ENCODE measurements at regions not wholly inside any gene's neighbourhood (a gene's known extent, or its start where the extent isn't known, plus 50 kb on each side); places are given as distances from the start of the nearest gene placed in this dataset.
"Not testable (repeated sequence)": the region's sequence is repeated elsewhere in the genome, so short reads cannot be mapped to it uniquely, and the experiment has no call there.

GRCh38 chr10:30697806-30698205 is 68.3 kb upstream of the LYZL2 start:
- DNase-seq (ENCODE audit: low spot score) = no peak

GRCh38 chr10:30697221-30697620 is 67.7 kb upstream of the LYZL2 start:
- DNase-seq (ENCODE audit: low spot score) = not testable (repeated sequence)

DNA sequence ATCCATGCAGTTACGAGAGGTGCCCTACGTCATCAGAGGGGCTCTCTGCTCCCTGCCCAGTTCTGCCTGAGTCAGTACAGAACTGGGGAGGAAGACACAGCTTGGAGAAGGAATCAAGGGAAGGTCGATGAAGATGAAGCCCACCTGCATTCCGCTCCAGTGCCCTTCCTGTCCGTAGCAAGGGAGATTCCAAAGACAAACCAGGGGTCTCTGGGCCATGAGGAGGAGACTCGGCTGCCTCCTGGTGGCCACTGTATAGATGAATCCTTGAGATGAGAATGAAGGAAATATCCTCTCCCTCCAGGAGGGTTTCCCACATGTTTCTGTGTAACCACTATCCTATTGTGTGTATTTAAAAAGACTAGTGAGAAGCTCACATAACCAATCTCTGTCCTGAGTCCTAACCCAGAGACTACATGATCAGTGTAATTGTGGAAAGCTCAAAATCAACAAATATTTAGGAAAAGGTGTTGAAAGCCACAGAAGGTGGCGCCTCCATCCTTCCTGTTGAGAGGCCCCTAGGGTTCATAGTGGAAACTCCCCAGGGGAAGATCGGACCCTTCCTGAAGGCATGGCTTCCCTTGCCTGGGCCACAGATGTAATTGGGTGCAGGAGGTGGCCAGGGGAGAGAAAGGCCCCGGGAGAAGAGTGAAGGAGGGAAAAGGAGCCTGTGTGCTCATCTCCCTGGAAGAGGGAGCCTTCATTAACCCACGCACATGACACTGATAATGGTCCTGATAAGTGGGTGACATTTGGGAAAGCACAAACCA is 67.0 kb upstream of the LYZL2 start:
- DNase-seq (ENCODE audit: low spot score) = not testable (repeated sequence)

DNA sequence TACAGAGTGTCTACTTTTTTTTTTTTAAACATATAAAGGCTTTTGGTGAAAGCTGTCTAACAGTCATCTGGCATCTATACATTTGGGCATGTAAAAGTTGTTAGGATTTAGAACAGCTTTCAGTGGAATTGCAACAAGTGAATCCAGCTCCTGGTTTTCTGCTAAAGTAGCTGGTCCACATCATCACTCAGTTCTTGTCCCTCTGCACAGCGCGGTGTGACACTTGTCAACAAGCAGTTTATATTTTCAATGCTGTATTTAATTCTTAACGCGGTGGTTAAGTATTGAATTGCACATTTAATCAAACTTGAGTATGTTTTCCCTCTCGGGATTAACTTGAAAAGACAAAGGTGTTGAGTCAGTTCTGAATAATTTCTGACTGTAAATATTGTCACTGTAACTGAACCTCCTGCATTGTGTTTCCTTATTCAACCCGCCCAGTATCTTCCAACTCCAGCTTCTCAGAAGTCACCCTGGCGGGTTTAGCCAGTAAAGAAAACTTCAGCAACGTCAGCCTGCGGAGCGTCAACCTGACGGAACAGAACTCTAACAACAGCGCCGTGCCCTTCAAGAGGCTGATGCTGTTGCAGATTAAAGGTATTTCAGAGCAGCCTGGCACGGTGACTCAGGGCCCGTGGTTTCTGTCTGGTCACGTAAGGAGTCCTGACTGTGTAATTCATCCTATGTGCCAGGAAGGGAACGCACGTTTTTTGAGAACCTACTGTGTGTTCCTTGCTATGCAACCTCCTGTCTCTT is 66.1 kb upstream of the LYZL2 start:
- DNase-seq (ENCODE audit: low spot score) = not testable (repeated sequence)

GRCh38 chr10:30694518-30695228 is 65.1 kb upstream of the LYZL2 start:
- no peak for DNase-seq (ENCODE audit: low spot score)

GRCh38 chr10:30691639-30692015 is 62.1 kb upstream of the LYZL2 start:
- no peak for DNase-seq (ENCODE audit: low spot score)

GRCh38 chr10:30690948-30691638 is 61.5 kb upstream of the LYZL2 start:
- not testable (repeated sequence) for DNase-seq (ENCODE audit: low spot score)

DNA sequence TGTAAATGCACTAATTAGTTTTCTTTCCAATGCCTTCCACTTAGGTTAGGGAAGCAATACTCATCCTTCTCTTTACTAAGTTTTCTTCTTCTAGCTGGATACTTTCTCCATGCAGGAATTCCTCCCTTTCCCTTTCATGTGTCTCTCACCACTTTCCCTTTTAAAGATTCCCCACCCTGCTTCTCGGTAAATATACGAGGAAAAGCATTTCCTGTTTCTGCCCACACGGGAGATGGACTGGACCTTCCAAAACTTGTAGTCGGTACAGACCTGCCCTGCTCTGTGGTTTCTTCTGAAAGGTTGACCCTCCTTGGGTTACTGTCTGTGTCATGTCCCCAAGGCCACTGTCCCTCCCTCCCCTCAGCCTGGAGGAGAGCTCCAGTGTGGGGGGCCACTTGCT is 58.9 kb upstream of the LYZL2 start:
- no peak for DNase-seq (ENCODE audit: low spot score)

- peak; percentile 59 for DNase-seq (ENCODE audit: low spot score)
Observed at GRCh38 chr10:30687698-30688213, 58.2 kb upstream of the LYZL2 start.

- no peak for DNase-seq (ENCODE audit: low spot score)
Observed at GRCh38 chr10:30686708-30687107, 57.2 kb upstream of the LYZL2 start.

DNA sequence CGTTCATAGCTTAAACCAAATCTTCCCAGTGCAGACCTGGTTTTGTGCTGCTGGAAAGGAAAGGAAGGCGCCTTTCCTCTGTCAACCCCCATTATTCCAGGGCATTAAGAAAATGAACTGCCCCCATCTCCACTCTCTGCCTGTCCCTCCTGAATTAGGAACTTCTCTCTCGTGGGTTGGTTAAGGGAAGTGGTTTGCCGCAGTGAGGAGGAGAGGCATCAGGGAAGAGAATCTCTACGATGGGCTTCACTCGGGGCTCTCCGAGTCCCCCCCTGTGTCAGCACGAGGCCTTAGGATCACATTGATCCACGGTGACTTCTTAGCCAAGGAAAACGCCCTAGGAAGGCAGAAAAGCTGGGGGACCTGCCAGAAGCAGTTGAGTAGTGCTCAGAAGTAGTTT is 53.9 kb upstream of the LYZL2 start:
- DNase-seq (ENCODE audit: low spot score) = no peak

DNA sequence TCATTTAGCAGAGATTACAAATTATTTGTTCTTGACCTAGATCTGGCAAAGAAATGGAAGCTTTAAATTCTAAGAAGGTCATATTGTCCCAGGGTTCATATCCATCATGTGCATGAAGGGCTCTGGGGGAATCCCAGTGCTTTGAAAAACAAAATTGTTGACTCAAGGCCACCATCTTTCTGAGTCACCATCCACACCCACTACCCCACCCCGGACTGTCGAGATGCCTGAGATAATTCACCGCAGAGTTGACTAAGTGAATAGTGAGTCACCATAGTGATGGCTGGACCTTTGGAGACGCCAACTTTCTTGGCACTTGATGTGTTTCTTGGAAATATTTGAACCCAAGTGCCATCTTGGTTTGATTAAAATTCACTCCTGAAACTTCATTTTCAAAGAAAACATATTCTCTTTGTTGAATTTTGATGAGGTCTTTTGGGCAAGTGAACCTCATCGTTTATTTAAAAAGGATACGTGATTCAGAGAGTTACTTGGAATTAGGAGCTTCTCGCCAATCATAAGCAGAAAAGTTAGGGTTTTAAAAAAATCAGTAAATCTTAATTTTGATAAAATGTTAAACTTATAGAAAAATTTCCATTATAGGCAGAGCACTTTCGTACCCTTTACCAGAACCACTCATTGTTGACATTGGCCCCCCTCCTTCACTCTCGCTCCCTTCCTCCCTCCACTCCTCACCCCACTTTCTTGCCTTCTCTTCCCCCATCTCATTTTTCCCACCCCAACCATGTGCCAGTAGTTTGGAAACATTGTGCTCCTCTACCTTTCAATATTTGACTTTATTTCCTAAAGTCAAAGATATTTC is 53.0 kb upstream of the LYZL2 start:
- DNase-seq (ENCODE audit: low spot score) = peak; percentile 43

GRCh38 chr10:30680908-30681307 is 51.4 kb upstream of the LYZL2 start:
- DNase-seq (ENCODE audit: low spot score) = no peak
